CD4-positive, alpha-beta T cell treated with Interleukin-6 for 4 hours (primary cell): ENCODE measurements at regions not wholly inside any gene's neighbourhood (a gene's known extent, or its start where the extent isn't known, plus 50 kb on each side); places are given as distances from the start of the nearest gene placed in this dataset.
A peak's percentile ranks its signal among the peaks of the same experiment; 100 is the strongest.
"Not testable (repeated sequence)": the region's sequence is repeated elsewhere in the genome, so short reads cannot be mapped to it uniquely, and the experiment has no call there.

Source experiments
- DNase-seq: peaks from one replicate; pipeline ENCODE4 v3.0.0-alpha.2; 2020; ENCODE audit warnings: mixed read lengths

DNA sequence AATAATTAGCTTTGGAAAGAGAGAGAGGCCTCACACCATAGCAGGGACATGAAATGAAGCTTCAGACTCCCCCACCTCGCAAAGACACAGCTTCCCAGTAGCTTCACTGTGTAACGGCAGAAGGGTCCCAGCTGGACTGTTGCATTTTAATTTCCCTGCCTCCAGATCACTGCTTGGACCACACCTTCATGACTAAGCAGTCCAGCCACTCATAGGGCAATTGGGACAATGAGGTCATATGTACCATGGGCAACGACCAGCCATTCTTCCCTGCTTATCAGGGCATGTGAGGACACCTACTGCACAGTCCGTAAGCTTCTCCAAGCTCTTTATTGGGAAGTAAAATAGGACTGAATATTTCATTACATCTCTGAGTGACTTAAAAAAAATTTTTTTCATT lies 183.0 kb downstream of the MREG start:
- DNase-seq = no peak

DNA sequence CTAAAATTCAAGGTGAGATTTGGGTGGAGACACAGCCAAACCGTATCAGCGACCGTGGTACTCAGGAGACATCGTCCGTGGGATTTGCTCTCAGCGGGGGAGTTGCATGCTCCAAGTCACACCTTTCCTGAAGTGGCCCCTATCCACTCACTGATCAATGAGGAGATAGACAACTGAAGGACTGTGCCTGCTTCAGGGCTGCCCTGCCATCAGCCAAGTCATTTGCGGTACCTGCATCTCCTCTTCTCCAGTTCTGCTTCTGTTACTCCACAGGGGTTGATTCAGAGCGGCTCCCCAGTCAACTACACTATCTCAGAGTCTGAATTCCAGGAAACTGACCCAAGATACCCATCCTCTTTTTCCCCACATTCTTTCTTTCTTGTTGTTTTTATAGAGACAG lies 184.1 kb downstream of the MREG start:
- no peak for DNase-seq

DNA sequence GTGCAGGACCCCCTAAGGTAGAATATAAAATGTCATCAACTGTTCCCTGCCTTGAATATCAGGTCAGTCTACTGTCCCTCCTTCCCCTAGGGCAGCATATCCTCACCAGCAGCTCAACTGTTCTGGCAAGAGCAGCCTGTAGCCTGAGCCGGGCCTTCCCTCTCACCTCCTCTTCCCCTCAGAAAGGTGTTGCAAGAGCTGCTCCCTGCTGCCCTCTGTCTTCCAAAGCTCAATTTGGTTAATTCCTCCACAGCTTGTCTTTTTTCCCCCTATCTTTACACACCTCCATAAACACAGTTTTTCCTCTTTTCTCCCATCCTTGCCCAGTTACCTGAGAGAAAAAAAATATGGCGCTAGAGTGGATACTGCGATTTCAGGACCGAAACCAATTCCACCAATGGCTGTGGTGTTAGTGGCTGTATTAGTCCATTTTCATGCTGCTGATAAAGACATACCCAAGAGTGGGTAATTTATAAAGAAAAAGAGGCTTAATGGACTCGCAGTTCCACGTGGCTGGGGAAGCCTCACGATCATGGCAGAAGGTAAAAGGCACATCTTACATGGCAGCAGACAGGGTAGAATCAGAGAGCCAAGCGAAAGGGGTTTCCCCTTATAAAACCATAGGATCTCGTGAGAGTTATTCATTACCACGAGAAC lies 184.7 kb downstream of the MREG start:
- DNase-seq = peak; percentile 26

DNA sequence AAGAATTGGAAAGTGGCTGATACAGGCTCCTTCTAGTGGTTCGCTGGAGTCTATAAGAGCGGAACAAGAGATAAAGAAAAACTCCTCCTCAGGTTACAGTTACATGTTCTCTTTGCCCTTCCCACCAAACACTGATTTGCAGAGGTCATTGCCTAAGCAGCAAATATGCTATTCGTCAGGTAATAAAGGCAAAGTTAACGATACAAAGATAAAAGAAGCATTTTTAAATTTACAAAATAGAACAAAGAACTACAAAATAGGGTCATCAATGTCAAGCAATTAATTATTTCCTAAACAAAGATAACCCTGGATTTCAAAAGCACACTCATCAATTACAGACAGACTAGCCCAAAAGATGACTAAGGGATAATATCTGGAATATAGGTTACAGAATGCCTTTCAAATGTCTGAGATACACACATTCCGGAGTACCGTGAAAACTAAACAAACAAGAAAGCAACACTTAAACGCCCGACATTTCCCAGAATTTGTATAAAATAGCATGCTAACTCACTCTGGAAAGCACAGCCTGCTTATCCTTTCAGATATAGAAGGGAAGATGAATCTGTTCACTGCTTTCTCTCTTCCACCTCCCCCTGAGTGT lies 186.4 kb downstream of the MREG start:
- DNase-seq = no peak

DNA sequence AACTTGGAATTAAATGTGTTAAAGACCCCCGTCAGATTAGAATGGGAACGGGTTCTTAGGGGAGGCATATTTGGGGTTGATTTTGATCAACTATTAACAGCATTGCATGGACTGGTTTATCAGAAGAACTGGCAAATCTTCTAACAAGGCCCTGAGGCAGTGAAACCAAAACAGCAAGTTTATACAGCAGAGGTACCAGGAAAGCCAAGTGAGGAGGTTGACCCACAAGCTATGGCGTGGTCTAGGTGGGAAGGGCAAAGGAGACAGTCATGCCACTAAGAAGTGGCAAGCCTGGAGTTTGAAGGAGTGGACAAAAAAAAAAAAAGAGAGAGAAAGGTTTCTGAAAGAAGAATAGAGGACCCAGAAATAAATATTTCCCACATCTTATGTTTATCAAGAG lies 187.0 kb downstream of the MREG start:
- no peak for DNase-seq

DNA sequence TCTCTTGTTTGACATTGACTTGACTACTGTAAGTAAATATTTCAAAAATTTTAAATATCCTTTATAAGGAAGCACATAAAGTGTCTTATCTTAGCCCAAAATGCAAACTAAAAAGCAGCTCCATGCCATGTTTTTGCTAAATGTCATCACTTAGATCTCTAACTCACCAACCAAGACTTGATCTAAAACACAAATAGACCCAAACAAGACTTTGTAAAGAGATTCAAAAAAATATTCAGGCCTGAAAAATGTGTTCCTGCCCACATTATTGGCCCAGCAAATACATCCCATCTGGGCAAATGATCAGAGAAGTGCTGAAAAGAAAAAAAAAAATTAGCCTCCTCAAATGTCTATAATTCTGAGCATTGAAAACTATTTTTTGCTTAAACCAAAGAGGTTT lies 187.6 kb downstream of the MREG start:
- no peak for DNase-seq

DNA sequence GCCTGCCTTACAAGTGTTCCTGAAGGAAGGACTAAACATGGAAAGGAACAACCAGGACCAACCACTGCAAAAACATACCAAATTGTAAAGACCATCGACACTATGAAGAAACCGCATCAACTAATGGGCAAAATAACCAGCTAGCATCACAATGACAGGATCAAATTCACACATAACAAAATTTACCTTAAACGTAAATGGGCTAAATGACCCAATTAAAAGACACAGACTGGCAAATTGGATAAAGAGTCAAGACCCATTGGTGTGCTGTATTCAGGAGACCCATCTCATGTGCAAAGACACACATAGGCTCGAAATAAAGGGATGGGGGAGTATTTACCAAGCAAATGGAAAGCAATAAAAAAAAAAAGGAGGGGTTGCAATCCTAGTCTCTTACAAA lies 192.1 kb downstream of the MREG start:
- DNase-seq = not testable (repeated sequence)

DNA sequence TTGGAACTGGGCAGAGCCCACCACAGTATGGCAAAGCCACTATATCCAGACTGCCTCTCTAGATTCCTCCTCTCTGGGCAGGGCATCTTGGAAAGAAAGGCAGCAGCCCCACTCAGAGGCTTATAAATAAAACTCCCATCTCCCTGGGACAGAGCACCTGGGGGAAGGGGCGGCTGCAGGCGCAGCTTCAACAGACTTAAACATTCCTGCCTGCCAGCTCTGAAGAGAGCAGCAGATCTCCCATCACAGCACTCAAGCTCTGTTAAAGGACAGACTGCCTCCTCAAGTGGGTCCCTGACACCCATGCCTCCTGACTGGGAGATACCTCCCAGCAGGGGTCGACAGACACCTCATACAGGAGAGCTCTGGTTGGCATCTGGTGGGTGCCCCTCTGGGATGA lies 193.6 kb downstream of the MREG start:
- not testable (repeated sequence) for DNase-seq

DNA sequence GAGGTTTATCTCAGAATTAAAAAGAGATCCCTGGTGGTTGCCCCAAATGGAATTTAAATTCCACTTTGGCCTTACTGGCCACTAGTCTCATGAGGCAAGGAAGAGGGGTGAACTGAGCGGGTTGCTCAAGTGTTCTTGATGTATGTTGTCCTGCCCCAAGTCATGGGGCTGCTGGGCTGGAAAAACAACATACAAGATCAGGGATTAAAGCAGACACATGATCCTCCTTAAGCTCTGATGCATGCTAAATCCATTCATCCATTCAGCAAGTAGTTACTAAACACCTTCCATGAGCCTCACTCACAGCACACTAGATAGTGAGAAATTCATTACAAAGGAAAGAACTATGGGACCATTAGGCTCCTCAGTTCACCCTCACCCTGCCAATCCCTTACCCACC lies 196.3 kb downstream of the MREG start:
- DNase-seq = no peak

DNA sequence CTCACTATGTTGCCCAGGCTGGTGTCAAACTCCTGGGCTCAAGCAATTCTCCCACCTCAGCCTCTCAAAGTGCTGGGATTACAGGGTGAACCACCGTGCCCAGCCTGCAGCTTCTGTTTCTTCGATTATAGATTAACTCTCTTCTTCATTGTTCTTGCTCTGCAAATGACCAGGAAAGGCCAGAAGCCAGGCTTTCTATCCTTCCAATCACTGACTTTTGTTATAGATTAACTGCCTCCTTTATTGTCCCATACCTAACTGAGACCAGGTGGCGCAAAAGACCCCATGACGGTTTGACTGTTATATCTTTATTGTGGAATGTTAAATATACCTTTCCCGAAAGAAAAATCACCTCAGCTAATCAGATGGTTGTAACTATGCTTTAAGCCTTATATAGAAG lies 196.9 kb downstream of the MREG start:
- no peak for DNase-seq

DNA sequence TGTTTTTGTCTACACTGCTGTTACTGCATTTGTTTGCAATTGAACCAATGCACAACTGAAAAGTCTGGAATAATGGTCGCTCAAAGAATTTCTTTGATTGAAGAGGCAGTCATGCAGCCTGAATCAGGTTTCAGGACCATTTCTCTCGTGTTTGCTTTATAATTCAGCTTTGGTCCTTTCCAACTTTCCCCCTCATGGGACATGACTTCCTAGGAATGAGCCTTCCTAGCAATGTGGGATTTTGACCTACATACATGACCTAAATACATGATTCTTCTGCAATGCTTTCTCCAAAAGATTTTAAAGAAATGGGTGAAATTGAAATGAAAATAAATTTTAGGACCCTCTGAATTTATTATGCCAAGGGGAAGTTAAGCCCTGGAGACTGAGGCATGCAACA lies 197.4 kb downstream of the MREG start:
- DNase-seq = no peak

DNA sequence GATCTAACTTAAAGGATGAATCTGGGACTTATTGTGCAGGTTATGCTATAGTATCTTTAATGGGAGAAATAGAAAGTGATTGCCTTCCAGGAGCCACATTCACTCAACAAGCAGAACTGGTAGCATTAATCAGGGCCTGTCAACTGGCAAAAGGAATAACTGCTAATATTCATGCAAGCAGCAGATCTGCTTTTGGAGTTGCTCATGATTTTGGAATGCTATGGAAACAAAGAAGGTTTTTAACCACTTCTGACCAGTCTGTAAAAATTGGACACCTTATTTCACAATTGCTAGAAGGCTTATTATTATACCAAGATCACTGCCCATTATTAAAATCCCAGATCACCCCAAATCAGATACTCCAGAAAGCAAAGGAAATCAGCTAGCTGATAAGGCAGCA lies 200.4 kb downstream of the MREG start:
- DNase-seq = no peak

DNA sequence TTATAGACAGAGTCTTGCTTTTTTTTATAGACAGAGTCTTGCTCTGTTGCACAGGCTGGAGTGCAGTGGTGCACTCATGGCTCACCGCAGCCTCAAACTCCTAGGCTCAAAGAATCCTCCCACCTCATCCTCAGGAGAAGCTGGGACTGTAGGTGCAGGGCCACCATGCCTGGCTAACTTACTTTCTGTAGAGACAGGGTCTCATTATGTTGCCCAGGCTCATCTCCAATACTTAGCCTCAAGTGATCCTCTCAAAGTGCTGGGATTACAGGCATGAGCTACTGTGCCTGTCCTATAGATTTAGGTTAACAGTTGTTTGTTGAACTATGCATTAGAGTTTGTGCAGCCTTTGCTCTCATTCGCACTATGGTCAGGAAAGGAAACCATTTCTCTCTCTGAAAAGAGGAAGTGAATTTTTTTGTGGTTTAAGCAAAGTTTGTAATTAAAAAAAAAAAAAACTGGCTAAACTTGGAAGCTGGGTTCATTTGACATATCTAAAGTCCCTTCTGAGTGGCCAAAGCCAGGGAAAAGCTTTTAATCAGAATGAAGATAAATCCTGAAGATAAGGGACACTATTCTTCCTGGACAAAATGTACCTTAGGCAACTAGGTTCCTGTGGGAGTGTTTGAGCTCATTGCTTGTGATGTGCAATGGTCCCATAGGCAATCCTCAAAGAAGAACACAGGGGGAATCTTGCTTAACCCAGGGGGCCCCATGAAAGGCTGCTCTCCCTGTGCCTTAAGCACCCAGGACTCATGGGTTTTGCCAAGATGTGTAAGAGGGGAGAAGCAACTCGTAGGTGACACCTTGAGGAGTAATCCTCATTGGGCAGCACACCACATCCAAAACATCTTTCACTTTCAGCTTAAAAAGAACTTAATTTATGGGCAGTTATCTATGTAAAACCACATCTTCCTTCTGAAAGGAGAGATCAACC lies 201.7 kb downstream of the MREG start:
- no peak for DNase-seq

DNA sequence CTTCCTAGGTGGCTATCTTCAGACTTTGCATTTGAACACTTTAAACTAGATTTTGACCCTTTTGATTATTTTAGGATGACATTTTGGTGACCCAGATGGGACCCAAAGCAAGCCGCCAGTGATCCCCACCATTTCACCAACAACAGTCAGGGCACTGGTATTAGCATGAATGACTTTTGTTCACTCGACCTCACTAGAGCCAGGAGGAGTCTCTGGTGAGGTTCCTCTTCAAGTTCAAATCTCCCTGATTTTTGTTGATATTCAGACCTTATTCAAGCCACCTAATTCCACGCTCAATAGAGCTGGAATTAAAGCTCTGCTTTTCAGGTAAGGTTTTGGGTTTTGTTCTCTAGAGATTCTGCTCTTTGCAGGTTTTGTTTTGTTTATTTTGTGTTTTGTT lies 202.3 kb downstream of the MREG start:
- no peak for DNase-seq

DNA sequence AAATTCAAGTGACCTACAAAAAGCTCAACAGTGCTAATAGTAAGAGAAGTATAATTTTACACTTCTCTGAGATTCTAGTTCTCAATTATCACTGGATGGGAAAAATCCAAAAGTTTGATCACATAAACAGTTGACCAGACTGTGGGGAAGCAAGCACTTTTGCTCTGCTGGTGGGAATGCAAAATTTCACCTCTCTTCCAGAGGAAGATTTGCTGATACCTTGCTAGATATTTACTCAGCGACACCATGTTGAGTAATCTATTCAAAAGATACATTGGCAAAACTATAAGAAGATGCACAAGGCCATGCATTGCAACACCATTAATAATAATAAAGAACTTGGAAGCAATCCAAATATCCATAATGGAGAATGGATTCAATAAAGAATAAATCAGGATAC lies 204.4 kb downstream of the MREG start:
- no peak for DNase-seq

DNA sequence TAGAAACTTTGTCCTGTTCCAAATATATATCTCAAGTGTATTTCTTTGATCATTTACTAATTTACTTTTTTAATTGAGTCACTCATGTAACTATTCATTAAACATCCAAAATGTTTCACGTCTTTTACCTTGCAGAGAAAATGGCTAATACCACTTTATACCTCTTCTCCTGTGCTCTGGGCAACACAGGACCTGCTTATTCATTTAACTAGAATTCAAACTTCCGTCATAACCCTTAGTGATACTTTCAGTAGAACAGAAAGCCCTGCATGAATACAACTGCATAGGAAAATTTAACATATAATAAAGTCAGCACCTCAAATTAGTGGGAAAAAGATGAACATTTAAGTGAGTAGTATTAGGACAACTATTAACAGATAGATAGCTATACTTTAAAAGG lies 205.2 kb downstream of the MREG start:
- no peak for DNase-seq

DNA sequence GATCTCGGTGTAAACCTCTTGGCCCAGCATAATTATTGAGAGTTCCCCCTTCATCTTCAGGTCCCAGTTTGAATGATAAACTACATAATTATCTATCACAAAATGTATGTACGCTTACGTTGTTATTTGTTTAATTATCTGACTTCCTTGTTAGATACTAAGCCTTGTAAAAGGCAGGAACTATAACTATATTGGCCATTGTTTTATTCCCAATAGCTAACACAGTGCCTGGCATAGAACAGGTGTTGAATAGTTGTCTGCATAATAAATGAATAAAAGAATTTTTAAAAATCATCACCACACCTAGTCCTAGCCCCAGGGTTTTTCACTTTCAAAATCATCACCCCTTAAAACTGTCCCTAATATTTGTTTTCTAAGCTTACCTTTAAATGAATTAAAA lies 207.9 kb downstream of the MREG start:
- DNase-seq = no peak

DNA sequence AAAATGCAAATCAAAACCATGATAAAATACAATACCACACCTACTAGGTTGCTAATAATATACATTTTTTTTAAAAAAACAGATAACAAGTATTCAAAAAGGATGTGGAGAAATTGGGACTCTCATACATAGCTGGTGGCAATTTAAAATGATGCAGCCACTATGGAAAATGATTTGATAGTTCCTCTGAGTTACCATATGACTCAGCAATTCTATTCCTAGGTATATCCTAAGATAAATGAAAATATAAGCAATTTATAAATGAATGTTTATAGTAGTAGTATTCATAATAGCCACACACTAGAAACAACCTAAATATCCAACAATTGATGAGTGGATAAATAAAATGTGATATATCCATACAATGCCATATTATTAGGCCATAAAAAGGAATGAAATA lies 210.2 kb downstream of the MREG start:
- DNase-seq = no peak

DNA sequence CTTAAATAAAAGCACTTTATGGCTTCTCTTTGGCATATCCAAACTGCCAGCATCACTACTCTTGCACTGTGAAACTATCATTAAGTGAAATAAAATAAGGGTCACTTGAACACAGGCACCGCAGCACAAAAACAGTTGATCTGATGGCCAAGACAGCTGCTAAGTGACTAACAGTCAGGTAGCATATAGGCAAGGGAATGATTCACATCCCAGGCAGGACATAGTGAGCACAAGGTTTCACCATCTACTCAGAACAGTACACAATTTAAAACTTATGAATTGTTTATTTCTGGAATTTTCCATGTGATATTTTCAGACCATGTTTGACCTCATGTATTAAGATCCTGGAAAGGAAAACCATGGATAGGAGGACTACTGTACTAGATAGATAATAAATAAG lies 214.2 kb downstream of the MREG start:
- DNase-seq = no peak

DNA sequence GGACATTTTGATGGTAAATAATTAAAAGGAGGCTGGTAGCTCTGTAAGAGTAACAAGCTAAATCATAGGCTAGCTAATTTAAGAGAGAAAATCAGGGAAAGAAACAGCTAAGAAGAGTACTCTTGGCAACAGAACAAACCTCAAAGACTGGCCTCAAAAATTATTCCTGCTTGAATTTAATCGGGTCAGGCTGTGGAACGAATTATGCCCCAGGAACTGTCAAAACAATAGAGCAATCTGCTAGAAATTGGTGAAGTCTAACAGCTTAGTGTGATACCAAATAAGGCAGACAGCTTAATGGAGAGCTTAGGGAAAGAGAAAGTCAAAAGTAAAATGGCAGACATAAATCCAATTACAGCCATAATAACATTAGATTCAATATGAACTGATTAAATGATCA lies 215.7 kb downstream of the MREG start:
- DNase-seq = no peak

DNA sequence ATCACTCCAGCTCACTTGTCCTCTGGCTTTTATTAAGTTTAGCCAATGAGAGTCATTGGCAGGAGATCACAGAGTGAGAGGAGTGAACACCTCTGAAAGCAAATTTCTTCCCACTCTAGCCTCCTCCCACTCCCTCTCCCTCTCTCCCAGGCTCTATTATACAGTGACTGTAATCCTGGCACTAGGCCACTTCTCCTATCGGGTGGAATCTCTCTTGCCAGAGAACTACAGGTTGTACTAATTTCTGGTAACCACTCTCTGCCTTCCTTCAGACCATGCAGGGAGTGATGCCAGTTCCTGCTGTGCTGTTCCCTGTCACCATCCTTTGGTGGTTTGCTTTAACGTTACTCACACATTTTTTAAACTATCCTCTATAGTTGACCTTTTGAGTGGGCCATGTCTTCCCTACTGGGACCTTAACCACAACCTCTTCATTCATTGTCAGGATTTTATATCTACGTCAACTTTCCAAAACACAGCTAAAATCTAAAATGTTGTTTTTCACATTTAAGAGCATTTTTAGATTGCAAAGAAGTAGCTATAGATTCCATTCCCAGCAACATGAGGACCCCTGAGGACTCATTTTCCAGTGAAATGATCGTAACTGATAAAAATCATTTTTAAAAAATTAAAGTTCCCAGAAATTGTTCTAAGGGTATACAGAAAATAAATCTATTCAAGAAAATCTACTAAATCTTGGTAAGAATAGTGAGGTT lies 217.1 kb downstream of the MREG start:
- no peak for DNase-seq

DNA sequence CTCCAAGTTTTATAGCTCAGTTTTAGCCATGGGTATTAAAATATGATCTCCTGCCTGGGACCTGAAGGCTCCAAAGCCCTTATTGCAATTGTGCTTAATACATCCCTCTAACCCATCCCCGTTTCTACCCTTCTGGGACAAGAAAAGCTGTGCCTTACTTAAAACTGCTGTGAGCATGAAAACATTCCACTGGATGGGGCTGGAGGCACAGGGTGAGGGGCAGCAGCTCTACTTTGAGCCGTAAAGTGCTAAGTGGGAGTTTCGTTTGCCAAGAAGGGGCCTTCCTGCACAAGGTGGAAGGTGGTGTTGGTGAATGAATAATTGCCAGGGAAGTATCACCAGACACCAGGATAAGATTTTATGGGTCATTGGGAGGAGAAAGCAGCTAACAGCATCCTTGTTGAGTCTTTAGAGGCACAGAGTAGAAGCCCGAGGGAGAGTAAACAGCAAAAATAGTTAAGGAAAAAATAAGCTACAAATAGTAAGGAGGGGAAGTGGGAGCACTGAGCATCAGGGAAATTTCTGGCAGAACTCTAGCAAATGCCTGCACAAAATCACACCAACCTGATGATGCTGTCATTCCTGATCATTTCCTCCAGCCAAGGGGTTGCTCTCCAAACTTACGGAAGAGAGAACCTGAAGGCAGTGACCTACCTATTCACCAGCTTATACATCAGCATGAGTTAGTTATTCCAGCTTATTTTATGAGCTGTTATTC lies 218.4 kb downstream of the MREG start:
- DNase-seq = no peak
